ENCODE measurements at regions not wholly inside any gene's neighbourhood (a gene's known extent, or its start where the extent isn't known, plus 50 kb on each side); places are given as distances from the start of the nearest gene placed in this dataset.
"Not testable (repeated sequence)": the region's sequence is repeated elsewhere in the genome, so short reads cannot be mapped to it uniquely, and the experiment has no call there.

DNA sequence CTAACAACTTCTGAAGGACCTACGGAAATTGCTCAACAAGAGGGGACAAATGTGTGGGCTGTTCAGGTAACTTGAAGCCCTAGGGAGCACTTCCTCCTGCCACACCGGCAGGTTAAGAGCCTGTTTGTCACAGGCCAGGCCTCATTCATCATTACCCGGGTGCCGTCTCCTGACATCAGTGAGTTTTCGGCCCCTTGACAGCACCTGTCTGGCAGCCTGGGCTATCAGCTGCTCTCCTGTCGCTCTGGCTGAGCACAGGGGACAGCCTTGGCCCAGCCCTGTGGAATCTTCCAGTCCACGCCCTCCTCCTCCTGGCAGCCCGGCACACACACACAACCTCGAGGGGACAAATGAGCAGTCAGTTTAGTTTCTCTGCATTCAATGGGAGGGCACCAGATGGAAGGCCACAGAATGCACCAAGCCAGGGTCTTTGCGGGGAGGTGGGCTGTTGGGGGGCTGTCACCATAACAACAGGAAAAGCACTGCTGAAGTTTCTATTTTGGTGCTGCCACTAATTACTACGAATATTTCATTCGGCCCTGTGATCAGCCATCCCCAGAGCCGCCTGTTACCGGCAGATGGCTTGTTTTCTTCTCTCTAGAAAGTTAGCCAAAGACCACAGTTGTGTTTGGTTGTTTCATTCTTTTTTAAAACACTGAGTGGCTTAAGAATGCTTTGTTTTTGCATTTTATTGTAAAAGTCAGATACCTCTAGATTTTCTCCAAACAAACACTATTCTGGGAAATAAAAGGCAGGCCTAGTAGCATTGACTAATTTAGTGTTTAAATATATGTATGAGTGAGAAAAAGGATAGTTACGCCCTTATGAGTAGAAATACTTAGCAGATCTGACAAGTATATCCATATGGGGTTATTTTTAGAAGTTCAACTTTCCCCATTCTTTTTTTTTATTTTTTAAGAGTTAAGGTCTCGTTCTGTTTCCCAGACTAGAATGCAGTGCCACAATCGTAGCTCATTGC is 189.9 kb upstream of the NDUFV2 start:
- ATAC-seq (no peak), DNase-seq (no peak)
- intact Hi-C loops (cut with micrococcal nuclease) = no loop called here

GRCh38 chr18:8913606-8914403 is 188.7 kb upstream of the NDUFV2 start:
- DNase-seq; ATAC-seq; intact Hi-C loops (cut with micrococcal nuclease): not testable (repeated sequence)

GRCh38 chr18:8914404-8915264 is 187.9 kb upstream of the NDUFV2 start:
- intact Hi-C loops (cut with micrococcal nuclease); DNase-seq; ATAC-seq: not testable (repeated sequence)

DNA sequence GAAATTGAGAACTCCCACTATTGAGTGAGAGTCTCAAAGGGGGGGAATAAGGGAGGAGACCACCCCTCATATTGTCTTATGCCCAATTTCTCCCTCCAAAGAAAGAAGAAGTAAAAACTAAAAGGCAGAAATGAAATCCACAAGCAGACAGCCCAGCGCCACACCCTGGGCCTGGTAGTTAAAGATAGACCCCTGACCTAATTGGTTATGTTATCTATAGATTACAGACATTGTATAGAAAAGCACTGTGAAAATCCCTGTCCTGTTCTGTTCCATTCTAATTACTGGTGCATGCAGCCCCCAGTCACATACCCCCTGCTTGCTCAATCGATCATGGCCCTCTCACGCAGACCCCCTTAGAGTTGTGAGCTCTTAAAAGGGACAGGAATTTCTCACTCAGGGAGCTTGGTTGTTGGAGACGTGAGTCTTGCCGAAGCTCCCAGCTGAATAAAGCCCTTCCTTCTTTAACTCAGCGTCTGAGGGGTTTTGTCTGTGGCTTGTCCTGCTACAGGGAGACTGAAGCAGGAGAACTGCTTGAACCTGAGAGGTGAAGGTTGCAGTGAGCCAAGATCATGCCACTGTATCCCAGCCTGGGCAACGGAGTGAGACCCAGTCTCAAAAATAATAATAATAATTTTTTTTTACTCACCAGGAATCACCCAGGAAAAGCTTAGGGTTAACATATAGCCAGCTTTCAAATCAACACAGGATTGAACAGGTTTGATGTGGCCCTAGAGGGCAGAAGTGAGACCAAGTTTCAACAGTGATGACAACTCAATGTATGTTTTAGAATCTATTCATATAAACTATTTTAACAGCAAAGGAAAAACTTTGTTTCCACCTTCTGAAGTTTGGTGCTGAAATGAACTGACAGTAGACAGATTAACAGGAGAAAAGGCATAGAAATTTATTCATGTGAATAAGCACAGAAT is 181.4 kb upstream of the NDUFV2 start:
- ATAC-seq; intact Hi-C loops (cut with micrococcal nuclease); DNase-seq: not testable (repeated sequence)

- ATAC-seq (no peak), DNase-seq (no peak)
- intact Hi-C loops (cut with micrococcal nuclease) = no loop called here
Observed at GRCh38 chr18:8926464-8926863, 176.0 kb upstream of the NDUFV2 start.

DNA sequence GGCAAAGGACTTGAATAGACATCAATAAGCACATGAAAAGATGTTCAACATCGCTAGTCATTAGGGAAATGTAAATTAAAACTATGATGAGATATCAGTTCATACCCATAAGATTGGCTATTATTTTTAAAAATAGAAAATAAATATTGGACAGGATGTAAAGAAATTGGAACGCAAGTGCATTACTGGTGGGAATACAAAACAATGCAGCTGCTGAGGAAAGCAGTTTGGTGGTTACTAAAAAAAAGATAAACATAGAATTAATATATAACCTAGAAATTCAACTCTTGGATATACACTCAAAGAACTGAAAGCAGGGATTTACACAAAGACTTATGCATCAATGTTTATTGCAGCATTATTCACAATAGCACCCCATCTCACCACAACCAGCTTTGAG is 174.5 kb upstream of the NDUFV2 start:
- DNase-seq (no peak), ATAC-seq (no peak)
- intact Hi-C loops (cut with micrococcal nuclease) = no loop called here

- ATAC-seq = no peak
- intact Hi-C loops (cut with micrococcal nuclease) = no loop called here
- DNase-seq = no peak
Observed at GRCh38 chr18:8928847-8929780, 173.4 kb upstream of the NDUFV2 start.

GRCh38 chr18:8930990-8931616 is 171.4 kb upstream of the NDUFV2 start:
- ATAC-seq = no peak
- DNase-seq = no peak
- intact Hi-C loops (cut with micrococcal nuclease) = no loop called here

- ATAC-seq (no peak), DNase-seq (no peak)
- intact Hi-C loops (cut with micrococcal nuclease) = no loop called here
Observed at GRCh38 chr18:8932866-8933265, 169.6 kb upstream of the NDUFV2 start.

GRCh38 chr18:8933714-8934284 is 168.7 kb upstream of the NDUFV2 start:
- ATAC-seq (no peak), DNase-seq (no peak)
- intact Hi-C loops (cut with micrococcal nuclease) = no loop called here

DNA sequence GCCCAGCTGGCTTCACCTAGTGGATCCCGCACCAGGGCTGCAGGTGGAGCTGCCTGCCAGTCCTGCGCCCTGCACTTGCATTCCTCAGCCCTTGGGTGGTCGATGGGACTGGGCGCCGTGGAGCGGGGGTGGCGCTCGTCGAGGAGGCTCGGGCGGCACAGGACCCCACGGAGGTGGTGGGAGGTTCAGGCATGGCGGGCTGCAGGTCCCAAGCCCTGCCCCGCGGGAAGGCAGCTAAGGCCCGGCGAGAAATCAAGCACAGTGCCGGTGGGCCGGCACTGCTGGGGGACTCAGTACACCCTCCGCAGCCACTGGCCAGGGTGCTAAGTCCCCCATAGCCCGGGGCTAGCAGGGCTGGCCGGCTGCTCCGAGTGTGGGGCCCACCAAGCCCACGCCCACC is 167.2 kb upstream of the NDUFV2 start:
- DNase-seq; ATAC-seq; intact Hi-C loops (cut with micrococcal nuclease): not testable (repeated sequence)

- intact Hi-C loops (cut with micrococcal nuclease) = no loop called here
- DNase-seq = no peak
- no peak for ATAC-seq
Observed at GRCh38 chr18:8936619-8937018, 165.9 kb upstream of the NDUFV2 start.

- ATAC-seq = no peak
- intact Hi-C loops (cut with micrococcal nuclease) = no loop called here
- no peak for DNase-seq
Observed at GRCh38 chr18:8937160-8938094, 165.1 kb upstream of the NDUFV2 start.

DNA sequence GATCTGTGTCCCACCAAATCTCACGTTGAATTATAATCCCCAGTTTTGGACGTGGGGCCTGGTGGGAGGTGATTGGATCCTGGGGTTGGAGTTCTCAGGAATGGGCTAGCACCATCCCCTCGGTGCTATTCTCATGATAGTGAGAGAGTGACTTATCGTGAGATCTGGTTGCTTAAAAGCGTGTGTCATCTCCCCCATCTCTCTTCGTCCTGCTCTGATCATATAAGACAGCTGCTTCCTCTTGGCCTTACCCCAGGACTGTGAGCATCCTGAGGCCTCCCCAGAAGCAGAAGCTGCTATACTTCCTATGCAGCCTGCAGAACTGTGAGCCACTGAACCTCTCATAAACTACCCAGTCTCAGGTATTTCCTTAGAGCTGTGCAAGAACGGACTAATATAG is 163.7 kb upstream of the NDUFV2 start:
- intact Hi-C loops (cut with micrococcal nuclease) = no loop called here
- no peak for ATAC-seq

More for the DNA sequence above, 163.7 kb upstream of the NDUFV2 start:
- DNase-seq = no peak
